ENCODE measurements at regions not wholly inside any gene's neighbourhood (a gene's known extent, or its start where the extent isn't known, plus 50 kb on each side); places are given as distances from the start of the nearest gene placed in this dataset.

- TF ChIP-seq CTCF (IDR thresholded peaks at IDR 0.05) (no peak), POLR2A (IDR thresholded peaks at IDR 0.05) (no peak)
These were observed 53.9 kb upstream of the SFMBT2 start for GRCh38 chr10:7464691-7465090.
